KOPT-K1 (cell line): ENCODE measurements at regions not wholly inside any gene's neighbourhood (a gene's known extent, or its start where the extent isn't known, plus 50 kb on each side); places are given as distances from the start of the nearest gene placed in this dataset.
"Not testable (repeated sequence)": the region's sequence is repeated elsewhere in the genome, so short reads cannot be mapped to it uniquely, and the experiment has no call there.

ENCODE experiments used
- H3K27ac ChIP-seq: fragments of 200-600 bp; sonication (generic); 2 replicates; pipeline ENCODE4 v1.5.1; 2016; ENCODE audit warnings: antibody characterized with exemption, mild to moderate bottlenecking, low read depth, low read length; ENCODE audit not compliant: poor library complexity, severe bottlenecking
- H3K36me3 ChIP-seq: fragments of 200-600 bp; sonication (generic); 2 replicates; pipeline ENCODE4 v1.5.1; 2017; ENCODE audit warnings: antibody characterized with exemption, mild to moderate bottlenecking, low read length, moderate library complexity; ENCODE audit not compliant: insufficient read depth
- H3K9me3 ChIP-seq: fragments of 200-600 bp; sonication (generic); 2 replicates; pipeline ENCODE4 v1.5.1; 2017; ENCODE audit warnings: antibody characterized with exemption, low read length, mild to moderate bottlenecking; ENCODE audit not compliant: insufficient read depth, poor library complexity, severe bottlenecking

GRCh38 chr7:16961641-16962040, 79.9 kb upstream of the AGR3 start:
- Histone ChIP-seq H3K36me3 (no peaks in the 10 kb centered on the region), H3K9me3 (peaks cover 12% of the 10 kb centered on the region), H3K27ac (no peak overlapping the region)

- Histone ChIP-seq H3K9me3 (peaks cover 12% of the 10 kb centered on the region), H3K27ac (no peak overlapping the region), H3K36me3 (no peaks in the 10 kb centered on the region)
Measured at GRCh38 chr7:16963044-16963443, 81.3 kb upstream of the AGR3 start.

- peaks cover 12% of the 10 kb centered on the region for H3K9me3 ChIP-seq
- H3K27ac ChIP-seq, H3K36me3 ChIP-seq: not testable (repeated sequence)
Measured at GRCh38 chr7:16965697-16966096, 83.9 kb upstream of the AGR3 start.

- Histone ChIP-seq H3K9me3 (peaks cover 12% of the 10 kb centered on the region), H3K27ac (no peak overlapping the region)
Measured at GRCh38 chr7:16967300-16967811, 85.6 kb upstream of the AGR3 start.

GRCh38 chr7:16970732-16971482, 89.1 kb upstream of the AGR3 start:
- no peaks in the 10 kb centered on the region for H3K36me3 ChIP-seq
- H3K27ac ChIP-seq = no peak overlapping the region
- peaks cover 6% of the 10 kb centered on the region for H3K9me3 ChIP-seq

More at GRCh38 chr7:16967300-16967811, 85.6 kb upstream of the AGR3 start:
- no peaks in the 10 kb centered on the region for H3K36me3 ChIP-seq

GRCh38 chr7:16975712-16976111, 93.9 kb upstream of the AGR3 start:
- H3K9me3 ChIP-seq = no peaks in the 10 kb centered on the region
- H3K27ac ChIP-seq = no peak overlapping the region
- H3K36me3 ChIP-seq = no peaks in the 10 kb centered on the region

GRCh38 chr7:16978358-16979244, 96.8 kb upstream of the AGR3 start:
- H3K9me3 ChIP-seq = no peaks in the 10 kb centered on the region
- H3K36me3 ChIP-seq = no peaks in the 10 kb centered on the region
- no peak overlapping the region for H3K27ac ChIP-seq

- Histone ChIP-seq H3K27ac (no peak overlapping the region), H3K9me3 (no peaks in the 10 kb centered on the region), H3K36me3 (no peaks in the 10 kb centered on the region)
Measured at GRCh38 chr7:16980539-16980938, 98.8 kb upstream of the AGR3 start.

GRCh38 chr7:16982640-16983350, 101.0 kb upstream of the AGR3 start:
- no peak overlapping the region for H3K27ac ChIP-seq
- H3K9me3 ChIP-seq = no peaks in the 10 kb centered on the region
- H3K36me3 ChIP-seq = no peaks in the 10 kb centered on the region

GRCh38 chr7:16984375-16984774, 102.6 kb upstream of the AGR3 start:
- no peaks in the 10 kb centered on the region for H3K9me3 ChIP-seq
- H3K27ac ChIP-seq = no peak overlapping the region
- no peaks in the 10 kb centered on the region for H3K36me3 ChIP-seq

- H3K9me3 ChIP-seq = no peaks in the 10 kb centered on the region
- H3K36me3 ChIP-seq = no peaks in the 10 kb centered on the region
- no peak overlapping the region for H3K27ac ChIP-seq
Measured at GRCh38 chr7:16985621-16986020, 103.8 kb upstream of the AGR3 start.

- Histone ChIP-seq H3K9me3 (no peaks in the 10 kb centered on the region), H3K27ac (no peak overlapping the region), H3K36me3 (no peaks in the 10 kb centered on the region)
Measured at GRCh38 chr7:16986755-16987154, 105.0 kb upstream of the AGR3 start.

- Histone ChIP-seq H3K27ac (no peak overlapping the region), H3K36me3 (no peaks in the 10 kb centered on the region), H3K9me3 (no peaks in the 10 kb centered on the region)
Measured at GRCh38 chr7:16989811-16990413, 108.1 kb upstream of the AGR3 start.

- Histone ChIP-seq H3K36me3 (no peaks in the 10 kb centered on the region), H3K27ac (no peak overlapping the region), H3K9me3 (peaks cover 2% of the 10 kb centered on the region)
Measured at GRCh38 chr7:16991551-16991950, 109.8 kb upstream of the AGR3 start.
